GM23338 (cell line): ENCODE measurements at regions not wholly inside any gene's neighbourhood (a gene's known extent, or its start where the extent isn't known, plus 50 kb on each side); places are given as distances from the start of the nearest gene placed in this dataset.

Experiments
- ATAC-seq: fragments of 200-7000 bp; cut with Tn5 transposase; 3 replicates; pipeline ENCODE4 v1.9.1; 2020
- DNase-seq: peaks from one replicate; pipeline ENCODE4 v3.0.0-alpha.2; 2015; ENCODE audit warnings: low spot score
- H2AFZ ChIP-seq: fragments of 200-600 bp; sonication (generic); 2 replicates; pipeline ENCODE4 v1.8.0; 2016; ENCODE audit warnings: antibody characterized with exemption, mild to moderate bottlenecking, moderate library complexity
- H3F3A ChIP-seq: fragments of 200-600 bp; sonication (generic); replicated peaks from 2 replicates; pipeline ENCODE4 v1.8.0; 2017; ENCODE audit warnings: antibody characterized with exemption, mixed run types, low read depth
- H3K27ac ChIP-seq: fragments of 200-600 bp; sonication (generic); 2 replicates; pipeline ENCODE4 v1.6.1; 2016; ENCODE audit warnings: low read depth
- H3K27me3 ChIP-seq: fragments of 200-600 bp; sonication (generic); 2 replicates; pipeline ENCODE4 v1.8.0; 2016; ENCODE audit warnings: mild to moderate bottlenecking, mixed run types, moderate library complexity; ENCODE audit not compliant: insufficient read depth
- H3K36me3 ChIP-seq: fragments of 200-600 bp; sonication (generic); 2 replicates; pipeline ENCODE4 v1.8.0; 2016; ENCODE audit warnings: mild to moderate bottlenecking; ENCODE audit not compliant: insufficient read depth
- H3K4me1 ChIP-seq: fragments of 200-600 bp; sonication (generic); 2 replicates; pipeline ENCODE4 v1.8.0; 2016; ENCODE audit warnings: mild to moderate bottlenecking, moderate library complexity; ENCODE audit not compliant: insufficient read depth
- H3K4me2 ChIP-seq: fragments of 200-600 bp; sonication (generic); 2 replicates; pipeline ENCODE4 v1.7.1; 2017; ENCODE audit warnings: mixed run types
- H3K4me3 ChIP-seq: fragments of 200-600 bp; sonication (generic); 2 replicates; pipeline ENCODE4 v1.6.1; 2016; ENCODE audit warnings: mixed run types
- H3K79me2 ChIP-seq: fragments of 200-600 bp; sonication (generic); replicated peaks from 2 replicates; pipeline ENCODE4 v1.8.0; 2017; ENCODE audit warnings: mild to moderate bottlenecking; ENCODE audit not compliant: insufficient read depth
- H3K9me2 ChIP-seq: fragments of 200-600 bp; sonication (generic); 2 replicates; pipeline ENCODE4 v1.8.0; 2017; ENCODE audit not compliant: insufficient read depth
- H4K20me1 ChIP-seq: fragments of 200-600 bp; sonication (generic); replicated peaks from 2 replicates; pipeline ENCODE4 v1.8.0; 2017; ENCODE audit warnings: mild to moderate bottlenecking; ENCODE audit not compliant: insufficient read depth
- H3K27ac Mint-ChIP-seq: 2 replicates; pipeline ENCODE4 v1.8.0; 2020; ENCODE audit warnings: inconsistent platforms, mild to moderate bottlenecking, moderate library complexity, mixed read lengths
- H3K27me3 Mint-ChIP-seq: 3 replicates; pipeline ENCODE4 v1.8.0; 2022; ENCODE audit warnings: low read depth, mild to moderate bottlenecking, moderate library complexity, mixed read lengths, inconsistent platforms; ENCODE audit not compliant: insufficient read depth, poor library complexity
- H3K36me3 Mint-ChIP-seq: 3 replicates; pipeline ENCODE4 v1.8.0; 2021; ENCODE audit warnings: low read depth, mild to moderate bottlenecking, inconsistent platforms, moderate library complexity, mixed read lengths
- H3K4me1 Mint-ChIP-seq: 3 replicates; pipeline ENCODE4 v1.8.0; 2020; ENCODE audit warnings: mild to moderate bottlenecking, inconsistent platforms, mixed read lengths
- H3K4me3 Mint-ChIP-seq: 3 replicates; pipeline ENCODE4 v1.8.0; 2021; ENCODE audit warnings: moderate library complexity, mild to moderate bottlenecking, inconsistent platforms, mixed read lengths
- H3K9me3 Mint-ChIP-seq: 3 replicates; pipeline ENCODE4 v1.8.0; 2020; ENCODE audit warnings: moderate library complexity, mild to moderate bottlenecking, inconsistent platforms, mixed read lengths
- EZH2phosphoT487 ChIP-seq: fragments of 200-600 bp; sonication (generic); IDR thresholded peaks from one replicate; pipeline ENCODE4 v1.8.1; 2018; ENCODE audit warnings: antibody characterized with exemption; ENCODE audit not compliant: unreplicated experiment
- POLR2AphosphoS5 ChIP-seq: IDR thresholded peaks from 2 replicates; pipeline ENCODE4 v1.6.1; 2016; ENCODE audit warnings: antibody characterized with exemption, low read depth
- TF ChIP-seq, protein P1 (sequence below): IDR thresholded peaks from 2 replicates; pipeline ENCODE4 v1.6.1; 2016; ENCODE audit warnings: antibody characterized with exemption
- TF ChIP-seq, protein P2 (sequence below): IDR thresholded peaks from one replicate; pipeline ENCODE4 v1.6.1; 2018; ENCODE audit warnings: antibody characterized with exemption; ENCODE audit not compliant: unreplicated experiment
- TF ChIP-seq, protein P3 (sequence below): fragments of 250-450 bp; sonication (Bioruptor Pico); IDR thresholded peaks from 2 replicates; pipeline ENCODE4 v1.5.0; 2020; ENCODE audit warnings: mild to moderate bottlenecking, moderate library complexity

DNA sequence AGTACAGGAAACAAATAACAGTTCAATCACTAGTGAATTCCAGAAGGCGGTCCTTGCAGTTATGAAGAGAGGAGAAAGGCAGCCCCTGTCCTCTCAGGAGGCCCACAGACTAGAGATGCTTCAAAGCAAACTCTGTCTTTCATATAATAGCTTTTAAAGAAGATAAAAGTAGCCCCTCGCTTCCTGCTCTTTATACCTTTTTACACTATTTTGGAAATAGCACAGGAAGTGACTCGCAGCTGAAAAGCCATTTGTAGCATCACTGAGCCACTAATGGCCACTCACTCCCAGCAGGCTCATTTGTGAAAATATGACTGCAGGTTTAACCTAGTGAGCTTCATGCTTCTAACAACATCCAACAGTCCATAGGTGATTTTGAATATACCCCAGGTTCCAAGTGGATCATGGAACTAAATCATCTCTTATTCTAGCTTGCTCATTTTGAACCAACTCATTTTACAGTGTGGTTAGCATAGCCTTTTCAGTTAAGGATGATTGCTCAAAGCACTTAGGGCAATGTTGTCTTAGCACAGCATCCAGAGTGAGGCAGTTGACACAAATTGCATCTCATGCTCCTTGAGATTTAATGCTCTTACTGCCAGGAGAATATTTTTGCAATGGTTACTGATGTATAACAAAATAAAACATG is 136.0 kb upstream of the NRSN1 start:
- ATAC-seq (no peak), DNase-seq (no peak)
- Histone ChIP-seq H3K4me1 (no peaks in the 10 kb centered on the region), H3K4me2 (no peak overlapping the region), H3F3A (no peaks in the 10 kb centered on the region), H3K36me3 (no peaks in the 10 kb centered on the region), H3K79me2 (no peaks in the 10 kb centered on the region), H3K4me3 (no peak overlapping the region), H2AFZ (no peak overlapping the region), H3K27ac (no peak overlapping the region), H3K27me3 (no peaks in the 10 kb centered on the region), H4K20me1 (no peaks in the 10 kb centered on the region), H3K9me2 (no peaks in the 10 kb centered on the region; the same call in 1 of the 2 replicates)
- peaks cover 7% of the 10 kb centered on the region; the same call in 2 of the 3 replicates for H3K9me3 Mint-ChIP-seq
- no peaks in the 10 kb centered on the region for H3K4me1 Mint-ChIP-seq
- no peak overlapping the region for H3K4me3 Mint-ChIP-seq
- no peaks in the 10 kb centered on the region for H3K27me3 Mint-ChIP-seq
- TF ChIP-seq, protein P1, sequence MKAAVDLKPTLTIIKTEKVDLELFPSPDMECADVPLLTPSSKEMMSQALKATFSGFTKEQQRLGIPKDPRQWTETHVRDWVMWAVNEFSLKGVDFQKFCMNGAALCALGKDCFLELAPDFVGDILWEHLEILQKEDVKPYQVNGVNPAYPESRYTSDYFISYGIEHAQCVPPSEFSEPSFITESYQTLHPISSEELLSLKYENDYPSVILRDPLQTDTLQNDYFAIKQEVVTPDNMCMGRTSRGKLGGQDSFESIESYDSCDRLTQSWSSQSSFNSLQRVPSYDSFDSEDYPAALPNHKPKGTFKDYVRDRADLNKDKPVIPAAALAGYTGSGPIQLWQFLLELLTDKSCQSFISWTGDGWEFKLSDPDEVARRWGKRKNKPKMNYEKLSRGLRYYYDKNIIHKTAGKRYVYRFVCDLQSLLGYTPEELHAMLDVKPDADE: no peak
- TF ChIP-seq, protein P2, sequence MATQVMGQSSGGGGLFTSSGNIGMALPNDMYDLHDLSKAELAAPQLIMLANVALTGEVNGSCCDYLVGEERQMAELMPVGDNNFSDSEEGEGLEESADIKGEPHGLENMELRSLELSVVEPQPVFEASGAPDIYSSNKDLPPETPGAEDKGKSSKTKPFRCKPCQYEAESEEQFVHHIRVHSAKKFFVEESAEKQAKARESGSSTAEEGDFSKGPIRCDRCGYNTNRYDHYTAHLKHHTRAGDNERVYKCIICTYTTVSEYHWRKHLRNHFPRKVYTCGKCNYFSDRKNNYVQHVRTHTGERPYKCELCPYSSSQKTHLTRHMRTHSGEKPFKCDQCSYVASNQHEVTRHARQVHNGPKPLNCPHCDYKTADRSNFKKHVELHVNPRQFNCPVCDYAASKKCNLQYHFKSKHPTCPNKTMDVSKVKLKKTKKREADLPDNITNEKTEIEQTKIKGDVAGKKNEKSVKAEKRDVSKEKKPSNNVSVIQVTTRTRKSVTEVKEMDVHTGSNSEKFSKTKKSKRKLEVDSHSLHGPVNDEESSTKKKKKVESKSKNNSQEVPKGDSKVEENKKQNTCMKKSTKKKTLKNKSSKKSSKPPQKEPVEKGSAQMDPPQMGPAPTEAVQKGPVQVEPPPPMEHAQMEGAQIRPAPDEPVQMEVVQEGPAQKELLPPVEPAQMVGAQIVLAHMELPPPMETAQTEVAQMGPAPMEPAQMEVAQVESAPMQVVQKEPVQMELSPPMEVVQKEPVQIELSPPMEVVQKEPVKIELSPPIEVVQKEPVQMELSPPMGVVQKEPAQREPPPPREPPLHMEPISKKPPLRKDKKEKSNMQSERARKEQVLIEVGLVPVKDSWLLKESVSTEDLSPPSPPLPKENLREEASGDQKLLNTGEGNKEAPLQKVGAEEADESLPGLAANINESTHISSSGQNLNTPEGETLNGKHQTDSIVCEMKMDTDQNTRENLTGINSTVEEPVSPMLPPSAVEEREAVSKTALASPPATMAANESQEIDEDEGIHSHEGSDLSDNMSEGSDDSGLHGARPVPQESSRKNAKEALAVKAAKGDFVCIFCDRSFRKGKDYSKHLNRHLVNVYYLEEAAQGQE: no peak
- no peak overlapping the region for H3K27ac Mint-ChIP-seq
- no peaks in the 10 kb centered on the region for H3K36me3 Mint-ChIP-seq

DNA sequence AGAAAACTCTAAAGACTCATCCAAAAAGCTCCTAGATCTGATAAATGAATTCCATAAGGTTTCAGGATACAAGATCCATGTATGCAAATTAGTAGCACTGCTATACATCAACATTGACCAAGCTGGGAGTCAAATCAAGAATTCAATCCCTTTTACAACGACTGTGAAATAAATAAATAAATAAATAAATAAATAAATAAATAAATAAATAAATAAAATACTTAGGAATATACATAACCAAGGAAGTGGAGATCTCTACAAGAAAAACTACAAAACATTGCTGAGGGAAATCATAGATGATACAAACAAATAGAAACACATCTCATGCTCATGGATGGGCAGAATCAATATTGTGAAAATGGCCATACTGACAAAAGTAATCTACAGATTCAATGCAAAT is 132.0 kb upstream of the NRSN1 start:
- Histone ChIP-seq H3K79me2 (no peaks in the 10 kb centered on the region), H3K27me3 (no peaks in the 10 kb centered on the region), H4K20me1 (no peaks in the 10 kb centered on the region), H3F3A (no peaks in the 10 kb centered on the region), H2AFZ (no peak overlapping the region), H3K4me1 (no peaks in the 10 kb centered on the region), H3K9me2 (no peaks in the 10 kb centered on the region; the same call in 1 of the 2 replicates), H3K4me3 (no peak overlapping the region), H3K4me2 (no peak overlapping the region), H3K27ac (no peak overlapping the region), H3K36me3 (no peaks in the 10 kb centered on the region)
- Mint-ChIP-seq H3K36me3 (no peaks in the 10 kb centered on the region), H3K27me3 (peaks cover 2% of the 10 kb centered on the region), H3K4me1 (no peaks in the 10 kb centered on the region), H3K9me3 (peaks cover 14% of the 10 kb centered on the region; the same call in 2 of the 3 replicates), H3K4me3 (no peak overlapping the region), H3K27ac (no peak overlapping the region)
- no peak for TF ChIP-seq POLR2AphosphoS5
- DNase-seq (no peak), ATAC-seq (no peak)

DNA sequence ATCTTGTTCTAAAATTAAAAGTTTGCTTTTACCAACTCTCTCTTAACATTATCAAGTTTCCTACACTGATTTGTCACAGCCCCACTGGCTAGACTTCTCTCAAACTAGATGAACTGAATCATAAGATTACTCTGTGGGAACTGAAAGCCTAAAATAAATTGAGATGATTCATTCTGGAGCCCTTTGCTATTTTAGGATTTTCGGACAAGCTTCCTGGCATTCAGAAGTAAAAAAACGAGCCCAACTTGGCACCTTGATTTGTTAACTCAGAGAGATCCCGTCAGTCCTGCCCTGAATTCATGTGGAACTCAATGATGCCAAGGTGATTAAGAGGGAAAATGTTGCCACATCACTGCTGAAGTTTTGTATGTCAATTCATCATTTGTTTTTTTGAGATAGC is 122.0 kb upstream of the NRSN1 start:
- Histone ChIP-seq H3K27ac (no peak overlapping the region), H2AFZ (no peak overlapping the region), H3F3A (no peaks in the 10 kb centered on the region), H3K9me2 (no peaks in the 10 kb centered on the region), H3K27me3 (no peaks in the 10 kb centered on the region), H3K79me2 (no peaks in the 10 kb centered on the region), H3K4me2 (no peak overlapping the region), H3K4me3 (no peak overlapping the region), H4K20me1 (no peaks in the 10 kb centered on the region), H3K36me3 (no peaks in the 10 kb centered on the region), H3K4me1 (no peaks in the 10 kb centered on the region)
- Mint-ChIP-seq H3K9me3 (no peaks in the 10 kb centered on the region), H3K36me3 (no peaks in the 10 kb centered on the region), H3K4me1 (no peaks in the 10 kb centered on the region), H3K4me3 (no peak overlapping the region), H3K27me3 (no peaks in the 10 kb centered on the region), H3K27ac (no peak overlapping the region)
- DNase-seq: no peak
- ATAC-seq: no peak
- TF ChIP-seq, protein P3, sequence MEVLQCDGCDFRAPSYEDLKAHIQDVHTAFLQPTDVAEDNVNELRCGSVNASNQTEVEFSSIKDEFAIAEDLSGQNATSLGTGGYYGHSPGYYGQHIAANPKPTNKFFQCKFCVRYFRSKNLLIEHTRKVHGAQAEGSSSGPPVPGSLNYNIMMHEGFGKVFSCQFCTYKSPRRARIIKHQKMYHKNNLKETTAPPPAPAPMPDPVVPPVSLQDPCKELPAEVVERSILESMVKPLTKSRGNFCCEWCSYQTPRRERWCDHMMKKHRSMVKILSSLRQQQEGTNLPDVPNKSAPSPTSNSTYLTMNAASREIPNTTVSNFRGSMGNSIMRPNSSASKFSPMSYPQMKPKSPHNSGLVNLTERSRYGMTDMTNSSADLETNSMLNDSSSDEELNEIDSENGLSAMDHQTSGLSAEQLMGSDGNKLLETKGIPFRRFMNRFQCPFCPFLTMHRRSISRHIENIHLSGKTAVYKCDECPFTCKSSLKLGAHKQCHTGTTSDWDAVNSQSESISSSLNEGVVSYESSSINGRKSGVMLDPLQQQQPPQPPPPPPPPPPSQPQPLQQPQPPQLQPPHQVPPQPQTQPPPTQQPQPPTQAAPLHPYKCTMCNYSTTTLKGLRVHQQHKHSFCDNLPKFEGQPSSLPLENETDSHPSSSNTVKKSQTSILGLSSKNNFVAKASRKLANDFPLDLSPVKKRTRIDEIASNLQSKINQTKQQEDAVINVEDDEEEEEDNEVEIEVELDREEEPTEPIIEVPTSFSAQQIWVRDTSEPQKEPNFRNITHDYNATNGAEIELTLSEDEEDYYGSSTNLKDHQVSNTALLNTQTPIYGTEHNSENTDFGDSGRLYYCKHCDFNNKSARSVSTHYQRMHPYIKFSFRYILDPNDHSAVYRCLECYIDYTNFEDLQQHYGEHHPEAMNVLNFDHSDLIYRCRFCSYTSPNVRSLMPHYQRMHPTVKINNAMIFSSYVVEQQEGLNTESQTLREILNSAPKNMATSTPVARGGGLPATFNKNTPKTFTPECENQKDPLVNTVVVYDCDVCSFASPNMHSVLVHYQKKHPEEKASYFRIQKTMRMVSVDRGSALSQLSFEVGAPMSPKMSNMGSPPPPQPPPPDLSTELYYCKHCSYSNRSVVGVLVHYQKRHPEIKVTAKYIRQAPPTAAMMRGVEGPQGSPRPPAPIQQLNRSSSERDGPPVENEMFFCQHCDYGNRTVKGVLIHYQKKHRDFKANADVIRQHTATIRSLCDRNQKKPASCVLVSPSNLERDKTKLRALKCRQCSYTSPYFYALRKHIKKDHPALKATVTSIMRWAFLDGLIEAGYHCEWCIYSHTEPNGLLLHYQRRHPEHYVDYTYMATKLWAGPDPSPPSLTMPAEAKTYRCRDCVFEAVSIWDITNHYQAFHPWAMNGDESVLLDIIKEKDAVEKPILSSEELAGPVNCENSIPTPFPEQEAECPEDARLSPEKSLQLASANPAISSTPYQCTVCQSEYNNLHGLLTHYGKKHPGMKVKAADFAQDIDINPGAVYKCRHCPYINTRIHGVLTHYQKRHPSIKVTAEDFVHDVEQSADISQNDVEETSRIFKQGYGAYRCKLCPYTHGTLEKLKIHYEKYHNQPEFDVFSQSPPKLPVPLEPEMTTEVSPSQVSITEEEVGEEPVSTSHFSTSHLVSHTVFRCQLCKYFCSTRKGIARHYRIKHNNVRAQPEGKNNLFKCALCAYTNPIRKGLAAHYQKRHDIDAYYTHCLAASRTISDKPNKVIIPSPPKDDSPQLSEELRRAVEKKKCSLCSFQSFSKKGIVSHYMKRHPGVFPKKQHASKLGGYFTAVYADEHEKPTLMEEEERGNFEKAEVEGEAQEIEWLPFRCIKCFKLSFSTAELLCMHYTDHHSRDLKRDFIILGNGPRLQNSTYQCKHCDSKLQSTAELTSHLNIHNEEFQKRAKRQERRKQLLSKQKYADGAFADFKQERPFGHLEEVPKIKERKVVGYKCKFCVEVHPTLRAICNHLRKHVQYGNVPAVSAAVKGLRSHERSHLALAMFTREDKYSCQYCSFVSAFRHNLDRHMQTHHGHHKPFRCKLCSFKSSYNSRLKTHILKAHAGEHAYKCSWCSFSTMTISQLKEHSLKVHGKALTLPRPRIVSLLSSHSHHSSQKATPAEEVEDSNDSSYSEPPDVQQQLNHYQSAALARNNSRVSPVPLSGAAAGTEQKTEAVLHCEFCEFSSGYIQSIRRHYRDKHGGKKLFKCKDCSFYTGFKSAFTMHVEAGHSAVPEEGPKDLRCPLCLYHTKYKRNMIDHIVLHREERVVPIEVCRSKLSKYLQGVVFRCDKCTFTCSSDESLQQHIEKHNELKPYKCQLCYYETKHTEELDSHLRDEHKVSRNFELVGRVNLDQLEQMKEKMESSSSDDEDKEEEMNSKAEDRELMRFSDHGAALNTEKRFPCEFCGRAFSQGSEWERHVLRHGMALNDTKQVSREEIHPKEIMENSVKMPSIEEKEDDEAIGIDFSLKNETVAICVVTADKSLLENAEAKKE (CRISPR knock-in tag): no peak
- TF ChIP-seq EZH2phosphoT487: no peak
